Ovary (tissue), 3 donors: ENCODE measurements at regions not wholly inside any gene's neighbourhood (a gene's known extent, or its start where the extent isn't known, plus 50 kb on each side); places are given as distances from the start of the nearest gene placed in this dataset.

ENCODE experiments used
- CTCF ChIP-seq, 3 donors: fragments of 450-650 bp in 2 of 3; fragments of 200-600 bp in 1 of 3; IDR thresholded peaks; one replicate each; pipeline versions ENCODE4 v1.5.1 to v1.8.0; 2016 to 2022; ENCODE audit warnings: antibody characterized with exemption in 3 of 3, mild to moderate bottlenecking in 1 of 3
- POLR2A ChIP-seq: fragments of 450-650 bp; IDR thresholded peaks from one replicate; pipeline ENCODE4 v1.6.1; 2017; ENCODE audit warnings: antibody characterized with exemption, mild to moderate bottlenecking, moderate library complexity
- donor health status: DM: no; HTN: no; CAD: no.

DNA sequence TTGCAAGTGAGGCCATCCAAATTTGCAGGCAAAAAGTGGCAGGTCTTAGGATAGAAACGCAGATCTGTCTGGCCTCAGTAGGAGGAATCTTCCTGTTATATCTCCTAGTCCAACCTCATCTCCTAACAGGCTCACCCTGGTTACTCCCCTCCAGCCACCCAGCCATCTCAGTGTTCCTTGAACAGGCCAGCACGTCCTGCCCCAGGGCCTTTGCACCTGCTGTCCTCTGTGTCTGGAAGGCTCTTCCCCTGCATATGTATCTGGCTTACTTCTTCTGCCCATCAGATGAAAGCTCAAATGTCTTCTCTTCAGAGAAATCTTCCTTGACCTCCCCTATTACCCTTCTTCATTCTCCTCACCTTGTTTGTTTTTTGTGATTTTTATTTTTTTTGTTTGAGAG, 107.3 kb upstream of the ALDH1B1 start:
- TF ChIP-seq CTCF (IDR thresholded peaks at IDR 0.05) (no peak), POLR2A (no peak)
